Type B pancreatic cell (in vitro differentiated cells): ENCODE measurements at regions not wholly inside any gene's neighbourhood (a gene's known extent, or its start where the extent isn't known, plus 50 kb on each side); places are given as distances from the start of the nearest gene placed in this dataset.

ENCODE experiments used
- DNase-seq: peaks from one replicate; pipeline ENCODE4 v3.0.0; 2021; ENCODE audit warnings: mixed read lengths; ENCODE audit not compliant: unreplicated experiment; ENCODE audit errors: extremely low spot score
- H3K27ac Mint-ChIP-seq: 2 replicates; pipeline ENCODE4 v1.8.0; 2021; ENCODE audit warnings: mild to moderate bottlenecking, mixed read lengths
- H3K27me3 Mint-ChIP-seq: 2 replicates; pipeline ENCODE4 v1.8.0; 2021; ENCODE audit warnings: mixed read lengths
- H3K36me3 Mint-ChIP-seq: 2 replicates; pipeline ENCODE4 v1.8.0; 2021; ENCODE audit warnings: mixed read lengths
- H3K4me1 Mint-ChIP-seq: one replicate; pipeline ENCODE4 v1.8.0; 2021; ENCODE audit warnings: mixed read lengths; ENCODE audit not compliant: unreplicated experiment
- H3K4me3 Mint-ChIP-seq: 2 replicates; pipeline ENCODE4 v1.8.0; 2021; ENCODE audit warnings: mild to moderate bottlenecking, mixed read lengths
- H3K9me3 Mint-ChIP-seq: 2 replicates; pipeline ENCODE4 v1.8.0; 2021; ENCODE audit warnings: mixed read lengths
- TF ChIP-seq, protein P1 (sequence below): fragments of 200-600 bp; sonication (generic); conservative IDR thresholded peaks from 2 replicates; pipeline ENCODE4 v1.5.0; 2021; ENCODE audit warnings: antibody characterized with exemption, mild to moderate bottlenecking

- Mint-ChIP-seq H3K27me3 (no peaks in the 10 kb centered on the region), H3K27ac (no peak overlapping the region), H3K36me3 (no peaks in the 10 kb centered on the region), H3K9me3 (peaks cover 4% of the 10 kb centered on the region), H3K4me1 (no peaks in the 10 kb centered on the region), H3K4me3 (no peak overlapping the region)
- DNase-seq, result no peak
- TF ChIP-seq, protein P1, sequence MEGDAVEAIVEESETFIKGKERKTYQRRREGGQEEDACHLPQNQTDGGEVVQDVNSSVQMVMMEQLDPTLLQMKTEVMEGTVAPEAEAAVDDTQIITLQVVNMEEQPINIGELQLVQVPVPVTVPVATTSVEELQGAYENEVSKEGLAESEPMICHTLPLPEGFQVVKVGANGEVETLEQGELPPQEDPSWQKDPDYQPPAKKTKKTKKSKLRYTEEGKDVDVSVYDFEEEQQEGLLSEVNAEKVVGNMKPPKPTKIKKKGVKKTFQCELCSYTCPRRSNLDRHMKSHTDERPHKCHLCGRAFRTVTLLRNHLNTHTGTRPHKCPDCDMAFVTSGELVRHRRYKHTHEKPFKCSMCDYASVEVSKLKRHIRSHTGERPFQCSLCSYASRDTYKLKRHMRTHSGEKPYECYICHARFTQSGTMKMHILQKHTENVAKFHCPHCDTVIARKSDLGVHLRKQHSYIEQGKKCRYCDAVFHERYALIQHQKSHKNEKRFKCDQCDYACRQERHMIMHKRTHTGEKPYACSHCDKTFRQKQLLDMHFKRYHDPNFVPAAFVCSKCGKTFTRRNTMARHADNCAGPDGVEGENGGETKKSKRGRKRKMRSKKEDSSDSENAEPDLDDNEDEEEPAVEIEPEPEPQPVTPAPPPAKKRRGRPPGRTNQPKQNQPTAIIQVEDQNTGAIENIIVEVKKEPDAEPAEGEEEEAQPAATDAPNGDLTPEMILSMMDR, result no peak
Measured at GRCh38 chr21:27511233-27511632, 544.3 kb upstream of the ADAMTS5 start.

GRCh38 chr21:27507695-27508094 is 540.8 kb upstream of the ADAMTS5 start:
- no peak for DNase-seq
- Mint-ChIP-seq H3K4me1 (peaks cover 4% of the 10 kb centered on the region), H3K27me3 (no peaks in the 10 kb centered on the region), H3K9me3 (peaks cover 5% of the 10 kb centered on the region), H3K4me3 (no peak overlapping the region), H3K27ac (no peak overlapping the region), H3K36me3 (no peaks in the 10 kb centered on the region)
- TF ChIP-seq, protein P1, result no peak

- Mint-ChIP-seq H3K36me3 (no peaks in the 10 kb centered on the region), H3K27me3 (no peaks in the 10 kb centered on the region), H3K4me3 (no peak overlapping the region), H3K27ac (no peak overlapping the region), H3K9me3 (peaks cover 5% of the 10 kb centered on the region), H3K4me1 (peaks cover 4% of the 10 kb centered on the region)
- no peak for DNase-seq
- TF ChIP-seq, protein P1, result no peak
Measured at GRCh38 chr21:27505516-27505915, 538.6 kb upstream of the ADAMTS5 start.

GRCh38 chr21:27502801-27503200 is 535.9 kb upstream of the ADAMTS5 start:
- Mint-ChIP-seq H3K9me3 (peaks cover 5% of the 10 kb centered on the region), H3K4me1 (peaks cover 8% of the 10 kb centered on the region), H3K27me3 (no peaks in the 10 kb centered on the region), H3K27ac (no peak overlapping the region), H3K4me3 (no peak overlapping the region), H3K36me3 (no peaks in the 10 kb centered on the region)
- no peak for DNase-seq
- TF ChIP-seq, protein P1, result no peak

GRCh38 chr21:27498025-27498424 is 531.1 kb upstream of the ADAMTS5 start:
- H3K9me3 Mint-ChIP-seq, result peaks cover 5% of the 10 kb centered on the region

More at GRCh38 chr21:27498025-27498424, 531.1 kb upstream of the ADAMTS5 start:
- TF ChIP-seq, protein P1, result no peak
- H3K4me1 Mint-ChIP-seq, result peaks cover 8% of the 10 kb centered on the region
- no peak overlapping the region for H3K4me3 Mint-ChIP-seq
- H3K36me3 Mint-ChIP-seq, result no peaks in the 10 kb centered on the region
- H3K27me3 Mint-ChIP-seq, result no peaks in the 10 kb centered on the region
- H3K27ac Mint-ChIP-seq, result no peak overlapping the region
- no peak for DNase-seq
